GM19023 (cell line): ENCODE measurements at regions not wholly inside any gene's neighbourhood (a gene's known extent, or its start where the extent isn't known, plus 50 kb on each side); places are given as distances from the start of the nearest gene placed in this dataset.

ENCODE experiments used
- ATAC-seq: cut with Tn5 transposase; IDR thresholded peaks from one replicate; pipeline ENCODE4 v1.9.1; 2021; ENCODE audit warnings: mild to moderate bottlenecking, moderate library complexity; ENCODE audit not compliant: unreplicated experiment

GRCh38 chr2:144704709-144705095 lies 184.8 kb upstream of the ZEB2 start:
- no peak for ATAC-seq

- ATAC-seq: no peak
These were observed 184.2 kb upstream of the ZEB2 start for GRCh38 chr2:144703852-144704708.

- ATAC-seq: no peak
These were observed 182.1 kb upstream of the ZEB2 start for GRCh38 chr2:144702051-144702450.

GRCh38 chr2:144701259-144701658 lies 181.3 kb upstream of the ZEB2 start:
- no peak for ATAC-seq

GRCh38 chr2:144698156-144698555 lies 178.2 kb upstream of the ZEB2 start:
- no peak for ATAC-seq

GRCh38 chr2:144695657-144696056 lies 175.7 kb upstream of the ZEB2 start:
- ATAC-seq: no peak

- ATAC-seq: no peak
These were observed 174.5 kb upstream of the ZEB2 start for GRCh38 chr2:144694456-144694855.

GRCh38 chr2:144693179-144693578 lies 173.3 kb upstream of the ZEB2 start:
- ATAC-seq: no peak

- ATAC-seq: no peak
These were observed 172.7 kb upstream of the ZEB2 start for GRCh38 chr2:144692661-144693060.

- no peak for ATAC-seq
These were observed 170.9 kb upstream of the ZEB2 start for GRCh38 chr2:144690771-144691170.

GRCh38 chr2:144686518-144687215 lies 166.7 kb upstream of the ZEB2 start:
- ATAC-seq: no peak

GRCh38 chr2:144683966-144684365 lies 164.0 kb upstream of the ZEB2 start:
- no peak for ATAC-seq

- no peak for ATAC-seq
These were observed 163.3 kb upstream of the ZEB2 start for GRCh38 chr2:144683107-144683753.

- no peak for ATAC-seq
These were observed 162.3 kb upstream of the ZEB2 start for GRCh38 chr2:144682248-144682647.

- ATAC-seq: no peak
These were observed 161.5 kb upstream of the ZEB2 start for GRCh38 chr2:144681389-144681788.

GRCh38 chr2:144679942-144680341 lies 160.0 kb upstream of the ZEB2 start:
- no peak for ATAC-seq

GRCh38 chr2:144678736-144679135 lies 158.8 kb upstream of the ZEB2 start:
- ATAC-seq: no peak

GRCh38 chr2:144675731-144676130 lies 155.8 kb upstream of the ZEB2 start:
- ATAC-seq: no peak

GRCh38 chr2:144675331-144675730 lies 155.4 kb upstream of the ZEB2 start:
- ATAC-seq: no peak

- no peak for ATAC-seq
These were observed 154.2 kb upstream of the ZEB2 start for GRCh38 chr2:144674071-144674470.

GRCh38 chr2:144673456-144673855 lies 153.5 kb upstream of the ZEB2 start:
- ATAC-seq: no peak
